Sigmoid colon (tissue), 6 donors: ENCODE measurements at regions not wholly inside any gene's neighbourhood (a gene's known extent, or its start where the extent isn't known, plus 50 kb on each side); places are given as distances from the start of the nearest gene placed in this dataset.

Experiments used
- DNase-seq: peaks from one replicate; pipeline ENCODE4 v3.0.0-alpha.2; 2019
- H3K27ac ChIP-seq, 4 donors: fragments of 200-600 bp; sonication (generic); one replicate each; pipeline ENCODE4 v1.5.1; 2016 to 2019; ENCODE audit warnings: mild to moderate bottlenecking in 1 of 4
- H3K27me3 ChIP-seq, 3 donors: fragments of 200-600 bp; sonication (generic); one replicate each; pipeline ENCODE4 v1.5.1; 2019; ENCODE audit warnings: mild to moderate bottlenecking in 1 of 3
- H3K36me3 ChIP-seq, 4 donors: fragments of 200-600 bp; sonication (generic); one replicate each; pipeline ENCODE4 v1.5.1; 2016 to 2019
- H3K4me1 ChIP-seq, 4 donors: fragments of 200-600 bp; sonication (generic); one replicate each; pipeline ENCODE4 v1.5.1; 2017 to 2019
- H3K4me3 ChIP-seq, 4 donors: fragments of 200-600 bp; sonication (generic); one replicate each; pipeline ENCODE4 v1.5.1; 2017 to 2019; ENCODE audit warnings: mild to moderate bottlenecking in 2 of 4, moderate library complexity in 1 of 4
- H3K9me3 ChIP-seq, 4 donors: fragments of 200-600 bp in 3 of 4; sonication (generic) in 3 of 4; one replicate each; pipeline versions ENCODE4 v1.5.1 to v1.6.1; 2013 to 2019
- CTCF ChIP-seq, 4 experiments: fragments of 450-650 bp in 3 of 4; fragments of 200-600 bp in 1 of 4; IDR thresholded peaks; one replicate each; pipeline ENCODE4 v1.5.1; 2016 to 2019; ENCODE audit warnings: antibody characterized with exemption in 4 of 4, mild to moderate bottlenecking in 3 of 4, moderate library complexity in 2 of 4
- EP300 ChIP-seq, 4 donors: sonication (generic); formaldehyde crosslinking; IDR thresholded peaks; one replicate each; pipeline ENCODE4 v1.6.1; 2017; ENCODE audit warnings: antibody characterized with exemption in 4 of 4
- POLR2A ChIP-seq, 2 donors: fragments of 450-650 bp; IDR thresholded peaks; one replicate each; pipeline ENCODE4 v1.6.1; 2016; ENCODE audit warnings: antibody characterized with exemption in 2 of 2, mild to moderate bottlenecking in 2 of 2, moderate library complexity in 2 of 2
- POLR2AphosphoS5 ChIP-seq, 4 donors: sonication (generic); formaldehyde crosslinking; IDR thresholded peaks; one replicate each; pipeline ENCODE4 v1.6.1; 2017; ENCODE audit warnings: antibody characterized with exemption in 4 of 4
- WGBS, 2 donors: extraction: QIAGEN DNeasy Blood & Tissue Kit; methylation state at CpG; one replicate each; pipeline ENCODE4 v1.1.7; 2013; 5-methylcytosine and 5-hydroxymethylcytosine counted together
- intact Hi-C: fragments of 100-400 bp; cut with DNase I; formaldehyde crosslinking; loops from one replicate; pipeline ENCODE4 v1.15.1; 2023
- donor health status: healthy with polysubstance abuse.
- donor health status: healthy.

- TF ChIP-seq POLR2A (IDR thresholded peaks at IDR 0.05) (no peak), CTCF (IDR thresholded peaks at IDR 0.05) (no peak), EP300 (IDR thresholded peaks at IDR 0.05) (no peak), POLR2AphosphoS5 (IDR thresholded peaks at IDR 0.05) (no peak)
- no peaks in the 10 kb centered on the region for H3K9me3 ChIP-seq
- peaks cover 0 to 50% (median 46%) of the 10 kb centered on the region in 4 donors for H3K4me1 ChIP-seq
- H3K27ac ChIP-seq, result peak overlapping the region in 3 of 4 donors; percentile 54 to 72 (median 66)
- intact Hi-C loops, result no loop called here
- 6 to 42% methylated on average over 3 of the region's 3 CpGs for WGBS, 2 donors
- no peak for DNase-seq
- no peaks in the 10 kb centered on the region for H3K27me3 ChIP-seq
- no peak overlapping the region for H3K4me3 ChIP-seq
- no peaks in the 10 kb centered on the region for H3K36me3 ChIP-seq
Observed at GRCh38 chr10:3426190-3426845, 253.7 kb upstream of the PITRM1 start.

- TF ChIP-seq EP300 (IDR thresholded peaks at IDR 0.05) (no peak), POLR2A (IDR thresholded peaks at IDR 0.05) (no peak), POLR2AphosphoS5 (IDR thresholded peaks at IDR 0.05) (no peak), CTCF (IDR thresholded peaks at IDR 0.05) (no peak)
- H3K27ac ChIP-seq, result peak overlapping the region in 2 of 4 donors; percentile 66 to 72
- 72 to 84% methylated on average over 6 of the region's 6 CpGs for WGBS, 2 donors
- intact Hi-C loops, result no loop called here
- peaks cover 0 to 48% (median 44%) of the 10 kb centered on the region in 4 donors for H3K4me1 ChIP-seq
- H3K4me3 ChIP-seq, result no peak overlapping the region
- no peak for DNase-seq
- no peaks in the 10 kb centered on the region for H3K9me3 ChIP-seq
- H3K36me3 ChIP-seq, result no peaks in the 10 kb centered on the region
- no peaks in the 10 kb centered on the region for H3K27me3 ChIP-seq
Observed at GRCh38 chr10:3425716-3426115, 253.1 kb upstream of the PITRM1 start.

- Histone ChIP-seq H3K36me3 (no peaks in the 10 kb centered on the region), H3K4me3 (no peak overlapping the region), H3K27me3 (no peaks in the 10 kb centered on the region), H3K9me3 (no peaks in the 10 kb centered on the region), H3K4me1 (peaks cover 0 to 44% (median 42%) of the 10 kb centered on the region in 4 donors), H3K27ac (no peak overlapping the region)
- WGBS, 2 donors, result 92 to 93% methylated on average over 5 of the region's 5 CpGs
- no peak for TF ChIP-seq EP300 (IDR thresholded peaks at IDR 0.05)
- TF ChIP-seq POLR2AphosphoS5 (IDR thresholded peaks at IDR 0.05), result no peak
- no peak for TF ChIP-seq POLR2A (IDR thresholded peaks at IDR 0.05)
- TF ChIP-seq CTCF (IDR thresholded peaks at IDR 0.05), result no peak
- intact Hi-C loops, result no loop called here
- DNase-seq, result no peak
Observed at GRCh38 chr10:3425261-3425660, 252.7 kb upstream of the PITRM1 start.

- TF ChIP-seq POLR2AphosphoS5 (IDR thresholded peaks at IDR 0.05), result no peak
- no peak for TF ChIP-seq POLR2A (IDR thresholded peaks at IDR 0.05)
- Histone ChIP-seq H3K4me1 (peaks cover 0 to 36% (median 33%) of the 10 kb centered on the region in 4 donors), H3K9me3 (no peaks in the 10 kb centered on the region), H3K36me3 (no peaks in the 10 kb centered on the region), H3K27me3 (no peaks in the 10 kb centered on the region), H3K27ac (peak overlapping the region in 1 of 4 donors; percentile 37), H3K4me3 (no peak overlapping the region)
- intact Hi-C loops, result no loop called here
- DNase-seq, result no peak
- 60 to 64% methylated on average over 26 of the region's 26 CpGs for WGBS, 2 donors
Observed at GRCh38 chr10:3424111-3424851, 251.7 kb upstream of the PITRM1 start.

GRCh38 chr10:3423384-3423783, 250.8 kb upstream of the PITRM1 start:
- Histone ChIP-seq H3K9me3 (no peaks in the 10 kb centered on the region), H3K27me3 (no peaks in the 10 kb centered on the region), H3K36me3 (no peaks in the 10 kb centered on the region), H3K4me3 (no peak overlapping the region), H3K27ac (no peak overlapping the region), H3K4me1 (peaks cover 0 to 31% (median 27%) of the 10 kb centered on the region in 4 donors)
- TF ChIP-seq EP300 (IDR thresholded peaks at IDR 0.05) (no peak), POLR2A (IDR thresholded peaks at IDR 0.05) (no peak), POLR2AphosphoS5 (IDR thresholded peaks at IDR 0.05) (no peak), CTCF (IDR thresholded peaks at IDR 0.05) (no peak)
- no peak for DNase-seq
- intact Hi-C loops, result no loop called here
- 88 to 94% methylated on average over 14 of the region's 14 CpGs for WGBS, 2 donors
